Stimulated activated CD4-positive, alpha-beta T cell treated with anti-CD3 and anti-CD28 coated beads, Interleukin-1b, Interleukin-23, amount 100 ng/mL, for 24 hours (primary cell): ENCODE measurements at regions not wholly inside any gene's neighbourhood (a gene's known extent, or its start where the extent isn't known, plus 50 kb on each side); places are given as distances from the start of the nearest gene placed in this dataset.
"Not testable (repeated sequence)": the region's sequence is repeated elsewhere in the genome, so short reads cannot be mapped to it uniquely, and the experiment has no call there.

Experiments used
- DNase-seq, 4 experiments: peaks; one replicate each; pipeline ENCODE4 v3.0.0-alpha.2; 2020; ENCODE audit warnings: low read depth in 4 of 4, low spot score in 1 of 4

GRCh38 chr6:115811541-115811940 lies 249.2 kb downstream of the FRK start:
- DNase-seq = no peak

- DNase-seq = no peak
These were observed 262.5 kb downstream of the FRK start for GRCh38 chr6:115798229-115798628.

- DNase-seq = no peak
These were observed 263.9 kb downstream of the FRK start for GRCh38 chr6:115796829-115797228.

- no peak for DNase-seq
These were observed 264.6 kb downstream of the FRK start for GRCh38 chr6:115796061-115796460.

- DNase-seq = no peak
These were observed 277.2 kb downstream of the FRK start for GRCh38 chr6:115783402-115784061.

GRCh38 chr6:115782612-115783011 lies 278.1 kb downstream of the FRK start:
- no peak for DNase-seq

DNA sequence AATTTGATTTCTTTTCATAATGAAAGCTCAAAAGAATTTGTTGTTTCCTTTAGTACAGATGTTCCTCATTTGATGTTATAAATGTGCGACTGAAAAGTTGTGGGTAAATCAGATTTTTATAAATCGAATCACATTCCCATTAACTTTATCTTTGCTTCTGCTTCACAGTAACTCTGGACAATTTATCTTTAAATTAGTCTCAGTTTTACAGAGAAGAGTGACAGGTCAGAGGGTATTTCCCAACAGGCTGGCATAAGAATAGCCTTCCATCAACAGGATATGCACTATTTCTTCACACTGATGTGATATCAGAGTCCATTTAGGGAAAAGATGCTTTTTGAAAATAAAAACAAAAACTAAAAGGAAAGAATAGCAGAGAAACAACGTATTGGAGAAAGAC lies 286.9 kb downstream of the FRK start:
- DNase-seq = no peak

DNA sequence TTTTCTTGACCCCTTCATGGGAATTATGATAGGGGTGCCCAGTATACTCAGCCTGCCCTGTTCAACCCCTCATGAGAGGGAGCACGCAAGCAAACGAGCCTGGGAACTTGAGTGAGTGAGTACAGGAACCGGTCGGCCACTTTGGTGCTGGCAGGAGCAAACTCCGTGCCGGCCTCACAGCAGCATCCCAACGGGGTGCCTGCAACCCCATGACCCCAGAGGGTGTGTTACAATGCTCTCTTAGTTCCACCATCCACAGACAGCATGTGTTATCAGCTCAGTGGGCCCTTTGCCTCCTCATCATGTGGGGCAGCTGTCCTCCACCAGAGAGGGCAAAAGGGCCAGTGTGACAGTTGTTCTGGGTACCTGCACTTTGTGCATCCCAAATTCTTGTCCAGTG lies 289.8 kb downstream of the FRK start:
- no peak for DNase-seq

- no peak for DNase-seq
These were observed 292.2 kb downstream of the FRK start for GRCh38 chr6:115768500-115768899.

GRCh38 chr6:115767931-115768330 lies 292.8 kb downstream of the FRK start:
- DNase-seq = no peak

DNA sequence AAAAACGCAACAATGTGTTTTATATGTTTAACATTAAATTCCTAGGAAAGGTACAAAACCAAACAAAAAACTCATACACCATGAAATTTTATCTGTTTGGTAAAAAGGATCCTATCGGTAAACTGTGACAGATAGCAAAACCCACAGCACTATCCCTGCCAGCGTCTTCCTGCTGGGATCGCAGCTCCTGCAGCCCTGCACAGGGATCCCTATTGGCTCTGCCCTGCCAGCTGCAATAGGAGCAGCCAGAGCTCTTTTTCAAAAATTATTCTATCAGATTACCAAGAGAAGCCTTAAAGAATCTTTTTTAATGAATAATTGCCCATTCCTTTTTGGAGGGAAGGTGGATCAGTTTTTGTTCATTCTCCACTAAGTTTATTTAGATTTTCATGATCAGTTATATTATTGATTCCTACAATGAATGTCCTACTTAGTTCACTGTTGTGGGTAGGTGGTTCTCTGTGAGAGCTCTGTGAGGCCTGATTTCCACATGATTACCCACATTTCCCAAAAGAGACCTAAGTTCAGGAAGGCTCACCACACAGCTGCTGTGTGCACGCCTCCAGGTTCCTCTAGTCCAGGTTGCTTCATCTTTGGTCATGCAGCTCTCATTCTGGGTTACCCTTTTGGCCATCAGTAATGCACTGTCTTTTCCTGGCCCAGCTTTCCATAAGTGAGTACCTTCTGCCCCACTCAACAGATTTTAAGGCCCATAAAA lies 293.8 kb downstream of the FRK start:
- no peak for DNase-seq

GRCh38 chr6:115765966-115766365 lies 294.7 kb downstream of the FRK start:
- DNase-seq = no peak

DNA sequence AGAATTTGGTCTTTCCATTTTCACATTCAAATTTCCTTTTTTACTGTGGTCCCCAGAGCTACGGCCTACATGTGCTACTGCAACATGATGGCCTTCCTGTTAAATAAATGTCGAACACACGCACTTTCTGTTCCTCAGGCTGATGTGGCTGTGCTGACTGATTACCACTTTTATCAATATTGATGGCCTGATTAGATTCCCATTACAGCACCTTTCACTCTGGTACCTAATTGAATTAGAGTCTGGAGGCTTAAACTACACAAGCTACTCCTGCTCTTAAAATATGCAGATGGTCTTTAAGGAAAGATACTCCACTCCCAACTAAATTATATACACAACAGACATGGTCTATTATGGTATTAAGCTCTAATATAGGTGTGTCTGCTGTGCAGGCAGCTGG lies 301.6 kb downstream of the FRK start:
- no peak for DNase-seq

DNA sequence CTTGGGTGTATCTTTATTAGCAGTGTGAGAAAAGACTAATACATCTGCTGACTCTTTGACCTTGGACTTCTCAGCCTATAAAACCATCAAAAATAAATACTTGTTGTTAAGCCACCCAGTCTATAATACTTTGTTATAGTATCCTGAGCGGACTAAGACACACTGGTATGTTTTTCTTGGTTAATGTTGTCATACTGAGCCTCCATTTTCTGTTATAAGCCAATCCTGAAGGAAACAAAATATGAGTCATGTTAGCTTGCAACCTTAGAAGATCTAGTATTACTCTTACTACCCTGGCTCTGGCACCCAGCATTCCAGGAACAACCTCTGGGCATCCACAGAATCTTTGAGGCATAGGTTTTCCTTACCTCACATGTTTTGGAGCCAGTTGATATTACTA lies 307.2 kb downstream of the FRK start:
- no peak for DNase-seq

- DNase-seq = no peak
These were observed 309.7 kb downstream of the FRK start for GRCh38 chr6:115750946-115751345.

DNA sequence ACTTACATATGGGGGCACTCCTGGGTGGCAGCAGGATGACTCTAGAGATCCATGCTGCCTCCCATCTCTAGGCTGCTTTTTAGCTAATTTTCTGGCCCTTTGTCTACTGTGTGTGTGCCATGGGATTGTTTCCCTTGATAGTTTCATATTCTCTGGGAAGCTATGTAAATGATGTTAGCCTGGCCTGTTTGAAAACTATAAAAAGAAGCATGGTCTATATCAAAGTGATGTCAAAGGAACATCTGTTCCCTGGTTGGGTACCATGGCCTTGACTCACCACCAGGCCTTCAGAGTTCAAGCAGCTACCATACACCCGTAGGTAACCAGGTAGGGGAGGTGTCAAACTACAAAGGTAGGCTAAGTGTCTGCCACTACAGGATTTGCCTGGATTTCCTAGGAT lies 310.4 kb downstream of the FRK start:
- DNase-seq = no peak

- no peak for DNase-seq
These were observed 313.0 kb downstream of the FRK start for GRCh38 chr6:115747719-115748118.

DNA sequence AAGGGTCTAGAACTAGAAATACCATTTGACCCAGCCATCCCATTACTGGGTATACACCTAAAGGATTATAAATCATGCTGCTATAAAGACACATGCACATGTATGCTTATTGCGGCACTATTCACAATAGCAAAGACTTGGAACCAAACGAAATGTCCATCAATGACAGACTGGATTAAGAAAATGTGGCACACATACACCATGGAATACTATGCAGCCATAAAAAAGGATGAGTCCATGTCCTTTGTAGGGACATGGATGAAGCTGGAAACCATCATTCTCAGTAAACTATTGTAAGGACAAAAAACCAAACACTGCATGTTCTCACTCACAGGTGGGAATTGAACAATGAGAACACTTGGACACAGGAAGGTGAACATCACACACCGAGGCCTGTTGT lies 314.1 kb downstream of the FRK start:
- not testable (repeated sequence) for DNase-seq

GRCh38 chr6:115740907-115741306 lies 319.8 kb downstream of the FRK start:
- DNase-seq = no peak

DNA sequence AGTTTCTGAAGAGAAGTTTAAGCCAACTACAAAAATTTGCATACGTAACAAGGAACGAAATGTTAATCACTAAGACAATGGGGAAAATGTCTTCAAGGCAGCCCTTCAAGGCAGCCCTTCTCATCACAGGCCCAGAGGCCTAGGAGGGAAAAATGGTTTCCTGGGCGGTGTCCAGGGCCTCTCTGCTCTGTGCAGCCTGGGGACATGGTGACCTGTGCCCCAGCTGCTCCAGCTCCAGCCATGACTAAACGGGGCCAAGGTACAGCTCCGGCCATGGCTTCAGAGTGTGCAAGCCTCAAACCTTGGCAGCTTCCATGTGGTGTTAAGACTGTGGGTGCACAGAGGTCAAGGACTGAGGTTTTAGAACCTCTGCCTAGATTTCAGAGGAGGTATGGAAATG lies 325.1 kb downstream of the FRK start:
- no peak for DNase-seq

GRCh38 chr6:115733426-115733825 lies 327.3 kb downstream of the FRK start:
- DNase-seq = no peak

DNA sequence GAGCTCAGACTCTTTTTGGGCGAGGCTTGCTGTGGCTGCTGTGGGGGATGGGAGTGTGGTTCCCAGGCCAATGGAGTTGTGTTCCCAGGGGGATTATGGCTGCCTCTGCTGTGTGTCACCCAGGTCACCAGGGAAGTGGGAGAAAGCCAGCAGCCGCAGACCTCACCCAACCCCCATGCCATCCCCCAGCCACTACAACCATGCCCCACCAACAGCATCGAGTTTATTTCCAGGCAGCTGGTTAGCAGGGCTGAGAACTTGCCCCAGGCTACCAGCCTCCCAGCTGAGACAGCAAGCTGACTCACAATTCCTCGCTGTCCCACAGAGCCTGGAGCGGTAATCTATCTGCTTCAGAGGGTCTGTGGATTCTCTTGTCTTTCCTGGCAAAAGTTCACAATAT lies 331.7 kb downstream of the FRK start:
- DNase-seq = no peak

DNA sequence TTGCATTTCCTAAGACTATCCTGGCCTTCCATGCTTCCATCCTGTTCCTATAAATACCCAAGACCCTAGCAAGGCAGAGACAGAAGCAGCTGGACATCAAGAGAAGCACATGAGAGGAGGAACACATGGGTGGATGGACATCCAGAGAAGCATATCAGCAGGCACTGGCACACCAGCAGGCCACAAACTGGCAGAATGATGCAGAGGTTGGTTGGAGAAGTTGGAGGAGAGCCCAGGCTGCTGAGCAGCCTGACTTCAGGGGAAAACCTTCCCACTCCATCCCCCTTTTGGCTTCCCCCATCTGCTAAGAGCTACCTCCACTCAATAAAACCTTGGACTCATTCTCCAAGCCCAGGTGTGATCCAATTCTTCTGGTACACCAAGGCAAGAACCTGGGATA lies 332.5 kb downstream of the FRK start:
- DNase-seq = no peak
